ENCODE measurements at regions not wholly inside any gene's neighbourhood (a gene's known extent, or its start where the extent isn't known, plus 50 kb on each side); places are given as distances from the start of the nearest gene placed in this dataset.

- BruUV-seq (replicated peaks) = no TSS peak
- 0% methylated on average over 2 of the region's 2 CpGs for WGBS (ENCODE audit: insufficient coverage, insufficient replicate concordance, low lambda C conversion rate, missing lambda C conversion rate)
- Histone ChIP-seq H2AFZ (ENCODE audit: control insufficient read depth, low read depth, low read length) (no peak overlapping the region), H3K79me2 (ENCODE audit: control insufficient read depth, insufficient read depth, low read length) (no peaks in the 10 kb centered on the region), H3K27me3 (replicated peaks in 1 of 2; ENCODE audit: control insufficient read depth in 2 of 2, insufficient read depth in 2 of 2, low read length in 1 of 2) (no peaks in the 10 kb centered on the region), H3K4me1 (ENCODE audit: control insufficient read depth, insufficient read depth, low read length) (no peaks in the 10 kb centered on the region), H3K9me3 (replicated peaks; ENCODE audit: control insufficient read depth, insufficient read depth, low read length) (no peaks in the 10 kb centered on the region), H3K27ac (ENCODE audit: control insufficient read depth, insufficient read depth) (no peak overlapping the region), H3K9ac (ENCODE audit: control insufficient read depth, insufficient read depth, low read length) (no peak overlapping the region), H4K20me1 (ENCODE audit: control insufficient read depth, insufficient read depth) (no peaks in the 10 kb centered on the region), H3K4me2 (ENCODE audit: control insufficient read depth, insufficient read depth) (no peak overlapping the region), H3K36me3 (ENCODE audit: control insufficient read depth in 2 of 2, insufficient read depth in 2 of 2, low read length in 1 of 2) (no peaks in the 10 kb centered on the region), H3K4me3 (no peak overlapping the region)
- DNase-seq (ENCODE audit: low read depth, low spot score) = no peak
- POLR2A ChIA-PET = no interaction called here
- TF ChIP-seq, protein P1, sequence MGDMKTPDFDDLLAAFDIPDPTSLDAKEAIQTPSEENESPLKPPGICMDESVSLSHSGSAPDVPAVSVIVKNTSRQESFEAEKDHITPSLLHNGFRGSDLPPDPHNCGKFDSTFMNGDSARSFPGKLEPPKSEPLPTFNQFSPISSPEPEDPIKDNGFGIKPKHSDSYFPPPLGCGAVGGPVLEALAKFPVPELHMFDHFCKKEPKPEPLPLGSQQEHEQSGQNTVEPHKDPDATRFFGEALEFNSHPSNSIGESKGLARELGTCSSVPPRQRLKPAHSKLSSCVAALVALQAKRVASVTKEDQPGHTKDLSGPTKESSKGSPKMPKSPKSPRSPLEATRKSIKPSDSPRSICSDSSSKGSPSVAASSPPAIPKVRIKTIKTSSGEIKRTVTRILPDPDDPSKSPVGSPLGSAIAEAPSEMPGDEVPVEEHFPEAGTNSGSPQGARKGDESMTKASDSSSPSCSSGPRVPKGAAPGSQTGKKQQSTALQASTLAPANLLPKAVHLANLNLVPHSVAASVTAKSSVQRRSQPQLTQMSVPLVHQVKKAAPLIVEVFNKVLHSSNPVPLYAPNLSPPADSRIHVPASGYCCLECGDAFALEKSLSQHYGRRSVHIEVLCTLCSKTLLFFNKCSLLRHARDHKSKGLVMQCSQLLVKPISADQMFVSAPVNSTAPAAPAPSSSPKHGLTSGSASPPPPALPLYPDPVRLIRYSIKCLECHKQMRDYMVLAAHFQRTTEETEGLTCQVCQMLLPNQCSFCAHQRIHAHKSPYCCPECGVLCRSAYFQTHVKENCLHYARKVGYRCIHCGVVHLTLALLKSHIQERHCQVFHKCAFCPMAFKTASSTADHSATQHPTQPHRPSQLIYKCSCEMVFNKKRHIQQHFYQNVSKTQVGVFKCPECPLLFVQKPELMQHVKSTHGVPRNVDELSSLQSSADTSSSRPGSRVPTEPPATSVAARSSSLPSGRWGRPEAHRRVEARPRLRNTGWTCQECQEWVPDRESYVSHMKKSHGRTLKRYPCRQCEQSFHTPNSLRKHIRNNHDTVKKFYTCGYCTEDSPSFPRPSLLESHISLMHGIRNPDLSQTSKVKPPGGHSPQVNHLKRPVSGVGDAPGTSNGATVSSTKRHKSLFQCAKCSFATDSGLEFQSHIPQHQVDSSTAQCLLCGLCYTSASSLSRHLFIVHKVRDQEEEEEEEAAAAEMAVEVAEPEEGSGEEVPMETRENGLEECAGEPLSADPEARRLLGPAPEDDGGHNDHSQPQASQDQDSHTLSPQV (IDR thresholded peaks at IDR 0.05) = no peak
- TF ChIP-seq HSF1 (IDR thresholded peaks at IDR 0.05; ENCODE audit: low read depth, low read length) = no peak
- TF ChIP-seq RELB (IDR thresholded peaks at IDR 0.05; ENCODE audit: low read depth) = no peak
- no peak for TF ChIP-seq JUND (IDR thresholded peaks at IDR 0.05; ENCODE audit: low read depth, low read length)
- no peak for TF ChIP-seq CREB1 (IDR thresholded peaks at IDR 0.05; ENCODE audit: low read depth)
- no peak for TF ChIP-seq CBX5 (IDR thresholded peaks at IDR 0.05; ENCODE audit: low read depth)
- TF ChIP-seq NBN (IDR thresholded peaks at IDR 0.05) = no peak
- TF ChIP-seq CBFB (IDR thresholded peaks at IDR 0.05; ENCODE audit: low read depth) = no peak
- no peak for TF ChIP-seq ESRRA (IDR thresholded peaks at IDR 0.05; ENCODE audit: low read length)
- TF ChIP-seq ZNF207 (IDR thresholded peaks at IDR 0.05; ENCODE audit: borderline replicate concordance) = no peak
- TF ChIP-seq BACH1 (IDR thresholded peaks at IDR 0.05; ENCODE audit: borderline replicate concordance) = no peak
- TF ChIP-seq STAT3 (IDR thresholded peaks at IDR 0.05; ENCODE audit: low read depth, low read length) = no peak
- no peak for TF ChIP-seq IRF4 (IDR thresholded peaks at IDR 0.05; ENCODE audit: low read depth, low read length)
- TF ChIP-seq ETV6 (conservative IDR thresholded peaks at IDR 0.05 in 1 of 2, IDR thresholded peaks at IDR 0.05 in 1 of 2; ENCODE audit: borderline replicate concordance in 1 of 2, low read depth in 1 of 2) = no peak
- TF ChIP-seq SRF (IDR thresholded peaks at IDR 0.05; ENCODE audit: low read depth in 2 of 2, low read length in 2 of 2) = no peak
- TF ChIP-seq NFIC (IDR thresholded peaks at IDR 0.05; ENCODE audit: low read depth, low read length) = no peak
- TF ChIP-seq FOXM1 (IDR thresholded peaks at IDR 0.05; ENCODE audit: low read depth, low read length) = no peak
- TF ChIP-seq CEBPB (IDR thresholded peaks at IDR 0.05; ENCODE audit: borderline replicate concordance in 1 of 2, low read depth in 2 of 2, low read length in 2 of 2) = no peak
- SMC1A ChIA-PET (ENCODE audit: uncharacterized antibody, unreplicated experiment) = no interaction called here
- no peak for FAIRE-seq
- intact Hi-C loops (cut with micrococcal nuclease; ENCODE audit: unreplicated experiment) = no loop called here
- in situ Hi-C loops (cut with MboI) = no loop called here
- RAD21 ChIA-PET (ENCODE audit: unreplicated experiment) = no interaction called here
- CTCF ChIA-PET = no interaction called here
- ATAC-seq = no peak
These were observed 222.2 kb upstream of the TENM4 start for GRCh38 chr11:79663017-79663416.
